Lower leg skin (tissue), 3 donors: ENCODE measurements at regions not wholly inside any gene's neighbourhood (a gene's known extent, or its start where the extent isn't known, plus 50 kb on each side); places are given as distances from the start of the nearest gene placed in this dataset.

ENCODE experiments used
- CTCF ChIP-seq, 3 donors: fragments of 450-650 bp; IDR thresholded peaks; one replicate each; pipeline ENCODE4 v1.5.1; 2016; ENCODE audit warnings: antibody characterized with exemption in 3 of 3, mild to moderate bottlenecking in 3 of 3, moderate library complexity in 2 of 3
- POLR2A ChIP-seq, 2 donors: fragments of 450-650 bp; IDR thresholded peaks; one replicate each; pipeline ENCODE4 v1.6.1; 2016 to 2017; ENCODE audit warnings: antibody characterized with exemption in 2 of 2, mild to moderate bottlenecking in 1 of 2, moderate library complexity in 1 of 2

- TF ChIP-seq CTCF (IDR thresholded peaks at IDR 0.05) (no peak), POLR2A (IDR thresholded peaks at IDR 0.05) (no peak)
Observed at GRCh38 chr10:89888321-89889070, 187.1 kb downstream of the KIF20B start.
